Ishikawa (cell line): ENCODE measurements at regions not wholly inside any gene's neighbourhood (a gene's known extent, or its start where the extent isn't known, plus 50 kb on each side); places are given as distances from the start of the nearest gene placed in this dataset.

Experiments used
- CEBPB ChIP-seq: IDR thresholded peaks from 2 replicates; pipeline ENCODE4 v1.6.1; 2012
- CREB1 ChIP-seq: IDR thresholded peaks from 2 replicates; pipeline ENCODE4 v1.6.1; 2012; ENCODE audit warnings: low read depth
- EGR1 ChIP-seq: IDR thresholded peaks from 2 replicates; pipeline ENCODE4 v1.6.1; 2012
- EP300 ChIP-seq: IDR thresholded peaks from 2 replicates; pipeline ENCODE4 v1.6.1; 2012; ENCODE audit warnings: borderline replicate concordance
- FOXM1 ChIP-seq: IDR thresholded peaks from 2 replicates; pipeline ENCODE4 v1.6.1; 2012; ENCODE audit warnings: low read depth, borderline replicate concordance
- NFIC ChIP-seq: IDR thresholded peaks from 2 replicates; pipeline ENCODE4 v1.6.1; 2012
- RAD21 ChIP-seq: IDR thresholded peaks from 2 replicates; pipeline ENCODE4 v1.6.1; 2012; ENCODE audit warnings: low read depth
- TAF1 ChIP-seq: IDR thresholded peaks from 2 replicates; pipeline ENCODE4 v1.6.1; 2012; ENCODE audit warnings: low read depth, mild to moderate bottlenecking
- TCF12 ChIP-seq: IDR thresholded peaks from 2 replicates; pipeline ENCODE4 v1.6.1; 2012; ENCODE audit warnings: low read depth
- TEAD4 ChIP-seq: IDR thresholded peaks from 2 replicates; pipeline ENCODE4 v1.6.1; 2012
- YY1 ChIP-seq: IDR thresholded peaks from 2 replicates; pipeline ENCODE4 v1.6.1; 2012; ENCODE audit warnings: low read depth
- ZBTB7A ChIP-seq: IDR thresholded peaks from 2 replicates; pipeline ENCODE4 v1.6.1; 2012; ENCODE audit warnings: low read depth
- TF ChIP-seq, protein P1 (sequence below): IDR thresholded peaks from 2 replicates; pipeline ENCODE4 v1.6.1; 2012; ENCODE audit warnings: low read depth, mild to moderate bottlenecking
- TF ChIP-seq, protein P2 (sequence below): IDR thresholded peaks from 2 replicates; pipeline ENCODE4 v1.6.1; 2012
- TF ChIP-seq, protein P3 (sequence below): IDR thresholded peaks from 2 replicates; pipeline ENCODE4 v1.6.1; 2012

DNA sequence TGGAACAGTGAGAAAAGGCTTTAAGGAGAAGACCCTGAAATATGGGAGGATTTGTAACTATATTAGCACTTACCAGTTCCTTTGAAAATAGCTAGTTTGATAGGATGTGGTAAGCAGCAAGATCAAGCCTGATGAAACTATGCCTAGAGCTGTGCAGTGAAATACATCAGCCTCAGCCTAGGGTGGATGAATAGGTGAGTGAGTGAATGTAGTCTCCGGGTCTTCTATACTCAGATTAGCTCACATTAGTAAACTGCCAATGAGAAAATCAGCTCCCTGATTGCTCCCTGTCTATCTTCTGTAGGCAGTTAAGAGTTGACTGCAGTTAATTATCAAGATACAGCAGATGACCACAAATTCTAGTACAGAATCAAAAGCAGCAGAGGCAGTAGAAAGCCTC is 89.6 kb downstream of the ELAPOR2 start:
- TF ChIP-seq CEBPB (no peak), TEAD4 (no peak), RAD21 (no peak), FOXM1 (no peak), TCF12 (no peak), EGR1 (no peak), ZBTB7A (no peak), EP300 (no peak), NFIC (no peak), TAF1 (no peak), CREB1 (no peak), YY1 (no peak)
- TF ChIP-seq, protein P1, sequence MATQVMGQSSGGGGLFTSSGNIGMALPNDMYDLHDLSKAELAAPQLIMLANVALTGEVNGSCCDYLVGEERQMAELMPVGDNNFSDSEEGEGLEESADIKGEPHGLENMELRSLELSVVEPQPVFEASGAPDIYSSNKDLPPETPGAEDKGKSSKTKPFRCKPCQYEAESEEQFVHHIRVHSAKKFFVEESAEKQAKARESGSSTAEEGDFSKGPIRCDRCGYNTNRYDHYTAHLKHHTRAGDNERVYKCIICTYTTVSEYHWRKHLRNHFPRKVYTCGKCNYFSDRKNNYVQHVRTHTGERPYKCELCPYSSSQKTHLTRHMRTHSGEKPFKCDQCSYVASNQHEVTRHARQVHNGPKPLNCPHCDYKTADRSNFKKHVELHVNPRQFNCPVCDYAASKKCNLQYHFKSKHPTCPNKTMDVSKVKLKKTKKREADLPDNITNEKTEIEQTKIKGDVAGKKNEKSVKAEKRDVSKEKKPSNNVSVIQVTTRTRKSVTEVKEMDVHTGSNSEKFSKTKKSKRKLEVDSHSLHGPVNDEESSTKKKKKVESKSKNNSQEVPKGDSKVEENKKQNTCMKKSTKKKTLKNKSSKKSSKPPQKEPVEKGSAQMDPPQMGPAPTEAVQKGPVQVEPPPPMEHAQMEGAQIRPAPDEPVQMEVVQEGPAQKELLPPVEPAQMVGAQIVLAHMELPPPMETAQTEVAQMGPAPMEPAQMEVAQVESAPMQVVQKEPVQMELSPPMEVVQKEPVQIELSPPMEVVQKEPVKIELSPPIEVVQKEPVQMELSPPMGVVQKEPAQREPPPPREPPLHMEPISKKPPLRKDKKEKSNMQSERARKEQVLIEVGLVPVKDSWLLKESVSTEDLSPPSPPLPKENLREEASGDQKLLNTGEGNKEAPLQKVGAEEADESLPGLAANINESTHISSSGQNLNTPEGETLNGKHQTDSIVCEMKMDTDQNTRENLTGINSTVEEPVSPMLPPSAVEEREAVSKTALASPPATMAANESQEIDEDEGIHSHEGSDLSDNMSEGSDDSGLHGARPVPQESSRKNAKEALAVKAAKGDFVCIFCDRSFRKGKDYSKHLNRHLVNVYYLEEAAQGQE: no peak
- TF ChIP-seq, protein P2, sequence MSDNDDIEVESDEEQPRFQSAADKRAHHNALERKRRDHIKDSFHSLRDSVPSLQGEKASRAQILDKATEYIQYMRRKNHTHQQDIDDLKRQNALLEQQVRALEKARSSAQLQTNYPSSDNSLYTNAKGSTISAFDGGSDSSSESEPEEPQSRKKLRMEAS: no peak
- TF ChIP-seq, protein P3, sequence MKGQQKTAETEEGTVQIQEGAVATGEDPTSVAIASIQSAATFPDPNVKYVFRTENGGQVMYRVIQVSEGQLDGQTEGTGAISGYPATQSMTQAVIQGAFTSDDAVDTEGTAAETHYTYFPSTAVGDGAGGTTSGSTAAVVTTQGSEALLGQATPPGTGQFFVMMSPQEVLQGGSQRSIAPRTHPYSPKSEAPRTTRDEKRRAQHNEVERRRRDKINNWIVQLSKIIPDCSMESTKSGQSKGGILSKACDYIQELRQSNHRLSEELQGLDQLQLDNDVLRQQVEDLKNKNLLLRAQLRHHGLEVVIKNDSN: no peak

DNA sequence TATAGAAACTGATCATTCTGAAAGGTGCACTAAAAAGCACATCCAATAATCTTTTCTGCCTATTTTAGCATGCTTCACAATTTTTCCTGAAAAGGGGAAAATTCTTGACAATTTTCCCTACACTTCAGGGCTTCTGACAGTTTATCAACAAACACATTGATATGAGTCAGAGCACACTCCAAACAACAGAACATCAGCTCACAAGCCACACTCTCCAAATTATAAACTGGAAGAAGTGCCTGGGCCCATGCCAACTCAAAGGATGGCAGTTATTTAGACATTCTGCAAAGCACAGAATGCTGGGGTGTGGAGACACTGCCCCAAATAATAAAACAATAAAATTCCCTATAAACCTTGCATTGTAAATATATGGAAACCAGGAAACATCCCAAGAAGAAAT is 90.8 kb downstream of the ELAPOR2 start:
- no peak for TF ChIP-seq EGR1
- no peak for TF ChIP-seq RAD21
- TF ChIP-seq, protein P2: no peak
- TF ChIP-seq EP300: no peak
- TF ChIP-seq TEAD4: no peak
- TF ChIP-seq, protein P3: no peak
- no peak for TF ChIP-seq NFIC
- no peak for TF ChIP-seq TAF1
- no peak for TF ChIP-seq TCF12
- no peak for TF ChIP-seq FOXM1
- no peak for TF ChIP-seq ZBTB7A
- TF ChIP-seq, protein P1: no peak
- no peak for TF ChIP-seq YY1
- no peak for TF ChIP-seq CREB1
- no peak for TF ChIP-seq CEBPB

DNA sequence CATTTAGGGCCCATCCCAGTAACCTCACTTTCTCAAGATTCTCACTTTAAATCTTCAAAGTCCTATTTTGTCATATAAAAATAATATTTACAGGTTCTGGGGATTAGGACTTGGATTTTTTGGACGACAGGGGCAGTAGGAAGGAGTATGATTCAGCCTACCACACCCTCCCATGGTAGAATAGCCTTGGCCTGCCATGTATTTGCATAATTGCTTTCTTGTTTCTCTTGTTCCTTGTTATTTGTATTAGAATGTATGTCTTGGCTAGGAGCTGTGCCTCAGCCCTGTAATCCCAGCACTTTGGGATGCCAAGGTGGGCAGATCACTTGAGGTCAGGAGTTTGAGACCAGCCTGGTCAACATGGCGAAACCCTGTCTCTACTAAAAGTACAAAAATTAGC is 92.5 kb downstream of the ELAPOR2 start:
- no peak for TF ChIP-seq ZBTB7A
- TF ChIP-seq, protein P2: no peak
- no peak for TF ChIP-seq YY1
- no peak for TF ChIP-seq FOXM1
- no peak for TF ChIP-seq EGR1
- no peak for TF ChIP-seq TCF12
- no peak for TF ChIP-seq EP300
- TF ChIP-seq CEBPB: no peak
- no peak for TF ChIP-seq NFIC
- TF ChIP-seq RAD21: no peak
- no peak for TF ChIP-seq CREB1
- TF ChIP-seq, protein P1: no peak
- no peak for TF ChIP-seq TAF1
- TF ChIP-seq, protein P3: no peak
- no peak for TF ChIP-seq TEAD4

DNA sequence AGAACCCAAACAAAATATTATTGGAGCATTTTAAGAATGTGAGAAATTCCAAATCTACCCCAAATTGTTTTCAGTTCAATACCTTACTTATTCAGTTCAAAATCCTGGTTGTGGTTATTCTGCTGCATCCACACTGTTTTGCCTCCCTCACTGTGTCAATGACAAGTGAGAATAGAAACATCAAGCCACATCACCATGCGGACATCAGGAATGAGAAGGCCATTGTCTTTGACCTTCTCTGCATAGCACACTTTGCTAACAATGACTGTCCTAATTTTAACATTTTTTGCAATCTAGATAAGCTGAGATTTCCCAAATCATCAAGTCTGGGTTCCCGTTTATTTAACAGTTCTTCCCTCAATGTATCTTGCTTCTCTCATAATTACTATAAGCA is 93.7 kb downstream of the ELAPOR2 start:
- TF ChIP-seq CREB1 (no peak), ZBTB7A (no peak), TAF1 (no peak), RAD21 (no peak), TCF12 (no peak), FOXM1 (no peak)
- TF ChIP-seq, protein P2: no peak
